HCT116 (cell line): ENCODE measurements at regions not wholly inside any gene's neighbourhood (a gene's known extent, or its start where the extent isn't known, plus 50 kb on each side); places are given as distances from the start of the nearest gene placed in this dataset.

Experiments used
- ATAC-seq: fragments of 200-7000 bp; cut with Tn5 transposase; 2 replicates; pipeline ENCODE4 v1.9.1; 2020; ENCODE audit warnings: mild to moderate bottlenecking, moderate library complexity
- BruUV-seq: library from RNA; stranded (reverse); fragments of 400-500 nt; replicated peaks from 2 replicates; lab custom pipeline; 2021; lab: Mats Ljungman, UMichigan
- CTCF ChIA-PET: fragments of 300-600 bp; sonication (Branson Sonifier 250); formaldehyde crosslinking; loops from one replicate; lab custom pipeline; 2021; ENCODE audit warnings: antibody characterized with exemption; lab: Charles Lee
- POLR2A ChIA-PET: fragments of 300-600, 350-600 bp; sonication (Branson Sonifier 250); formaldehyde crosslinking; loops from one replicate; lab custom pipeline; 2021; ENCODE audit warnings: antibody characterized with exemption; lab: Charles Lee
- RAD21 ChIA-PET, 2 experiments: fragments of 300-600 bp; sonication (Branson Sonifier 250); formaldehyde crosslinking; loops; one replicate each; lab custom pipeline; 2023; ENCODE audit warnings: low total read pairs in 2 of 2; ENCODE audit not compliant: uncharacterized antibody in 2 of 2, unreplicated experiment in 2 of 2, low non-redundant PET in 1 of 2; lab: Charles Lee
- DNase-seq: peaks from one replicate; pipeline ENCODE4 v3.0.0-alpha.2; 2010; ENCODE audit warnings: low read depth, low spot score
- H2AFZ ChIP-seq: fragments of 200-600 bp; shearing (Covaris generic), sonication (generic); 2 replicates; pipeline ENCODE4 v1.6.1; 2017; ENCODE audit warnings: low read depth, mixed run types, mixed read lengths, antibody characterized with exemption, low read length; ENCODE audit not compliant: poor library complexity, severe bottlenecking
- H3K27ac ChIP-seq: 2 replicates; pipeline ENCODE4 v1.5.1; 2012; ENCODE audit warnings: low read depth, low read length
- H3K27me3 ChIP-seq: fragments of 200-600 bp; sonication (generic); 2 replicates; pipeline ENCODE4 v1.6.1; 2016; ENCODE audit warnings: mixed run types, low read length, mixed read lengths; ENCODE audit not compliant: insufficient read depth
- H3K36me3 ChIP-seq, 2 experiments: fragments of 200-500 bp in 1 of 2; fragments of 200-600 bp in 1 of 2; sonication (Bioruptor generic) in 1 of 2; sonication (generic) in 1 of 2; 2 replicates each; pipeline versions ENCODE4 v1.5.1 to v1.6.1; 2014 to 2016; ENCODE audit warnings: low read length in 2 of 2, inconsistent platforms in 1 of 2, mixed read lengths in 1 of 2, mixed run types in 1 of 2; ENCODE audit not compliant: insufficient read depth in 2 of 2, control insufficient read depth in 1 of 2
- H3K4me1 ChIP-seq, 2 experiments: fragments of 200-600 bp in 1 of 2; sonication (generic) in 1 of 2; 2 replicates each; pipeline versions ENCODE4 v1.5.1 to v1.6.1; 2012 to 2017; ENCODE audit warnings: low read length in 2 of 2, inconsistent platforms in 1 of 2, mild to moderate bottlenecking in 1 of 2, mixed read lengths in 1 of 2, mixed run types in 1 of 2, moderate library complexity in 1 of 2; ENCODE audit not compliant: insufficient read depth in 2 of 2, control insufficient read depth in 1 of 2
- H3K4me2 ChIP-seq: fragments of 200-600 bp; sonication (generic); 2 replicates; pipeline ENCODE4 v1.6.1; 2017; ENCODE audit warnings: mixed run types, low read length, mixed read lengths
- H3K4me3 ChIP-seq, 2 experiments: fragments of 200-600 bp in 1 of 2; sonication (generic) in 1 of 2; replicated peaks in 1 of 2; 2 replicates each; pipeline ENCODE4 v1.5.1; 2011 to 2016; ENCODE audit warnings: low read length in 2 of 2, control low read depth in 1 of 2, low read depth in 1 of 2, mild to moderate bottlenecking in 1 of 2, mixed read lengths in 1 of 2, mixed run types in 1 of 2
- H3K79me2 ChIP-seq: fragments of 200-600 bp; sonication (generic); 2 replicates; pipeline ENCODE4 v1.6.1; 2017; ENCODE audit warnings: mild to moderate bottlenecking, mixed run types, low read length, moderate library complexity, mixed read lengths; ENCODE audit not compliant: insufficient read depth
- H3K9ac ChIP-seq: fragments of 200-600 bp; sonication (generic); 2 replicates; pipeline ENCODE4 v1.6.1; 2016; ENCODE audit warnings: low read length, mixed read lengths
- H3K9me2 ChIP-seq: fragments of 200-600 bp; sonication (generic), shearing (Covaris generic); 2 replicates; pipeline ENCODE4 v1.6.1; 2017; ENCODE audit warnings: mixed run types, mild to moderate bottlenecking, moderate library complexity; ENCODE audit not compliant: insufficient read depth
- H3K9me3 ChIP-seq, 2 experiments: fragments of 200-500 bp in 1 of 2; fragments of 200-600 bp in 1 of 2; sonication (Bioruptor generic) in 1 of 2; sonication (generic) in 1 of 2; 2 replicates each; pipeline ENCODE4 v1.6.1; 2014 to 2017; ENCODE audit warnings: low read length in 2 of 2, mixed read lengths in 2 of 2, inconsistent platforms in 1 of 2, low read depth in 1 of 2, mild to moderate bottlenecking in 1 of 2, mixed run types in 1 of 2, moderate library complexity in 1 of 2; ENCODE audit not compliant: control insufficient read depth in 1 of 2, insufficient read depth in 1 of 2
- H4K20me1 ChIP-seq: fragments of 200-600 bp; sonication (generic), shearing (Covaris generic); 2 replicates; pipeline ENCODE4 v1.6.1; 2017; ENCODE audit warnings: mixed run types, mild to moderate bottlenecking, moderate library complexity; ENCODE audit not compliant: insufficient read depth
- CBX3 ChIP-seq: IDR thresholded peaks from 2 replicates; pipeline ENCODE4 v1.6.1; 2012; ENCODE audit warnings: low read depth
- CEBPB ChIP-seq: IDR thresholded peaks from 2 replicates; pipeline ENCODE4 v1.6.1; 2012; ENCODE audit warnings: low read depth
- EGR1 ChIP-seq: IDR thresholded peaks from 2 replicates; pipeline ENCODE4 v1.6.1; 2012; ENCODE audit warnings: low read depth
- ELF1 ChIP-seq: IDR thresholded peaks from 2 replicates; pipeline ENCODE4 v1.6.1; 2012; ENCODE audit warnings: low read depth, borderline replicate concordance
- EZH2phosphoT487 ChIP-seq: fragments of 200-600 bp; IDR thresholded peaks from 2 replicates; pipeline ENCODE4 v1.6.1; 2018; ENCODE audit warnings: antibody characterized with exemption, borderline replicate concordance
- FOSL1 ChIP-seq: IDR thresholded peaks from 2 replicates; pipeline ENCODE4 v1.6.1; 2012; ENCODE audit warnings: low read depth
- JUND ChIP-seq: IDR thresholded peaks from 2 replicates; pipeline ENCODE4 v1.6.1; 2012
- POLR2A ChIP-seq: IDR thresholded peaks from 2 replicates; pipeline ENCODE4 v1.7.0; 2011; ENCODE audit warnings: borderline replicate concordance; ENCODE audit not compliant: insufficient read depth, insufficient read length; ENCODE audit errors: extremely low read depth
- POLR2AphosphoS5 ChIP-seq: IDR thresholded peaks from 2 replicates; pipeline ENCODE4 v1.6.1; 2011; ENCODE audit warnings: mild to moderate bottlenecking, low read depth, low read length, moderate library complexity
- RAD21 ChIP-seq: IDR thresholded peaks from 2 replicates; pipeline ENCODE4 v1.6.1; 2012; ENCODE audit warnings: low read depth, mild to moderate bottlenecking
- SP1 ChIP-seq: IDR thresholded peaks from 2 replicates; pipeline ENCODE4 v1.6.1; 2012; ENCODE audit warnings: low read depth
- SRF ChIP-seq: IDR thresholded peaks from 2 replicates; pipeline ENCODE4 v1.6.1; 2012; ENCODE audit warnings: low read depth
- TCF7L2 ChIP-seq: IDR thresholded peaks from 2 replicates; pipeline ENCODE4 v1.7.0; 2011; ENCODE audit warnings: borderline replicate concordance, inconsistent platforms; ENCODE audit not compliant: insufficient read depth, insufficient read length; ENCODE audit errors: extremely low read depth
- YY1 ChIP-seq: IDR thresholded peaks from 2 replicates; pipeline ENCODE4 v1.6.1; 2011; ENCODE audit warnings: low read length, low read depth, moderate library complexity, mild to moderate bottlenecking; ENCODE audit not compliant: insufficient replicate concordance; ENCODE audit errors: extremely low read depth
- ZFX ChIP-seq: fragments of 450-650 bp; IDR thresholded peaks from 2 replicates; pipeline ENCODE4 v1.6.1; 2017
- ZNF274 ChIP-seq: fragments of 200-500 bp; sonication (Bioruptor generic); IDR thresholded peaks from 2 replicates; pipeline ENCODE4 v1.6.1; 2014; ENCODE audit warnings: mild to moderate bottlenecking, low read depth, low read length, inconsistent platforms
- intact Hi-C: fragments of 100-400 bp; cut with micrococcal nuclease; formaldehyde crosslinking; loops from 2 replicates; pipeline ENCODE4 v1.10.0; 2022
- TF ChIP-seq, protein P1 (sequence below): IDR thresholded peaks from 2 replicates; pipeline ENCODE4 v1.6.1; 2012; ENCODE audit warnings: low read depth
- TF ChIP-seq, protein P2 (sequence below), 3 experiments: fragments of 200-600 bp in 1 of 3; sonication (generic) in 1 of 3; IDR thresholded peaks in 2 of 3; conservative IDR thresholded peaks in 1 of 3; 2 replicates each; pipeline ENCODE4 v1.5.1; 2012 to 2017; ENCODE audit warnings: low read depth in 2 of 3, low read length in 2 of 3, antibody characterized with exemption in 1 of 3, borderline replicate concordance in 1 of 3, control low read depth in 1 of 3, mild to moderate bottlenecking in 1 of 3, mixed read lengths in 1 of 3, mixed run types in 1 of 3, moderate library complexity in 1 of 3; ENCODE audit not compliant: insufficient read depth in 1 of 3

DNA sequence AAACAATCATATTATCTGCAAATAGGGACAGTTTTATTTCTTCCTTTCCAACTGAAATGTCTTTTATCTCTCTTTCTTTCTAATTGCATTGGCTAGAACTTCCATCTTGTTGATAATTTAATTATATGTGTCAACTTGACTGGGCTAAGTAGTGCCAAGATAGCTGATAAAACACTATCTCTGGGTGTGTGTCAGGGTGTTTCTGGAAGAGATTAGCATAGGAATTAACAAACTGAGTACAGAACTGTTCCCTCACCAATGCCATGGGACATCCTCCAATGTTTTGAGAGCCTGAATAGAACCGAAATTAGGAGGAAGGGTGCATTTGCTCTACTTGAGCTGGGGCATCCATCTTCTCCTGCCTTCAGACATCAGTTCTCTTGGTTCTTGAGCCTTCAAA lies 1027.2 kb downstream of the FAT4 start:
- H3K27me3 ChIP-seq, result no peaks in the 10 kb centered on the region
- ATAC-seq, result no peak
- ChIA-PET CTCF (no interaction called here), RAD21 (no interaction called here), POLR2A (no interaction called here)
- H3K4me1 ChIP-seq, result no peaks in the 10 kb centered on the region
- no peaks in the 10 kb centered on the region for H3K36me3 ChIP-seq
- DNase-seq, result no peak
- TF ChIP-seq ZFX (no peak), SP1 (no peak), POLR2AphosphoS5 (no peak), FOSL1 (no peak)
- no peaks in the 10 kb centered on the region for H3K9me3 ChIP-seq
- H3K9me2 ChIP-seq, result no peaks in the 10 kb centered on the region
- no peak overlapping the region for H3K9ac ChIP-seq
- H2AFZ ChIP-seq, result no peak overlapping the region
- no peak overlapping the region for H3K27ac ChIP-seq
- H3K4me3 ChIP-seq, result no peak overlapping the region
- no peaks in the 10 kb centered on the region for H3K79me2 ChIP-seq
- H3K4me2 ChIP-seq, result no peak overlapping the region
- BruUV-seq, result no TSS peak
- no peaks in the 10 kb centered on the region for H4K20me1 ChIP-seq
- intact Hi-C loops, result no loop called here

DNA sequence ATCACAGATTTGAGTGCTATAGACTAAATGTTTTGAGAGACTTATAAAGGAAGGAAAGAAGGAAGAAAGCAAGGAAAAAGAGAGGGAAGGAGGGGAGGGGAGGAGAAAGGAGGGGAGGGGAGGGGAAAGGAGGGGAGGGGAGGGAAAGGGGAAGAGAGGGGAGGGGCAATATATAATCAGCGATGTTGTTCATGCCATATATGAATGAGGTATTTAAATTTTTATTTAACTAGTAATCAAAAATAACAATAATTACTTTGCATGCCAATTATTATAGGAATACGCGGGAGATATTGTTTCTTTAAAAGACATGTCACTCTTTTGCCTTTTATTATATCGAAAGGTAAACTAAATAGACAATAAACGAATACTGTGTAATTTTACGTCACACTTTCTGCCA lies 1029.7 kb downstream of the FAT4 start:
- Histone ChIP-seq H4K20me1 (no peaks in the 10 kb centered on the region), H3K4me3 (no peak overlapping the region), H2AFZ (no peak overlapping the region), H3K9me3 (no peaks in the 10 kb centered on the region), H3K4me2 (no peak overlapping the region), H3K27me3 (no peaks in the 10 kb centered on the region), H3K9me2 (no peaks in the 10 kb centered on the region; the same call in 1 of the 2 replicates), H3K4me1 (no peaks in the 10 kb centered on the region), H3K27ac (no peak overlapping the region), H3K9ac (no peak overlapping the region), H3K79me2 (no peaks in the 10 kb centered on the region), H3K36me3 (no peaks in the 10 kb centered on the region)
- intact Hi-C loops, result no loop called here
- ATAC-seq, result no peak
- CTCF ChIA-PET, result no interaction called here
- BruUV-seq, result no TSS peak
- DNase-seq, result no peak
- POLR2A ChIA-PET, result no interaction called here
- RAD21 ChIA-PET, result no interaction called here
- TF ChIP-seq YY1, result no peak
- no peak for TF ChIP-seq TCF7L2
- TF ChIP-seq CBX3, result no peak
- TF ChIP-seq EZH2phosphoT487, result no peak
- TF ChIP-seq SRF, result no peak
- TF ChIP-seq RAD21, result no peak
- no peak for TF ChIP-seq POLR2A
- TF ChIP-seq, protein P1, sequence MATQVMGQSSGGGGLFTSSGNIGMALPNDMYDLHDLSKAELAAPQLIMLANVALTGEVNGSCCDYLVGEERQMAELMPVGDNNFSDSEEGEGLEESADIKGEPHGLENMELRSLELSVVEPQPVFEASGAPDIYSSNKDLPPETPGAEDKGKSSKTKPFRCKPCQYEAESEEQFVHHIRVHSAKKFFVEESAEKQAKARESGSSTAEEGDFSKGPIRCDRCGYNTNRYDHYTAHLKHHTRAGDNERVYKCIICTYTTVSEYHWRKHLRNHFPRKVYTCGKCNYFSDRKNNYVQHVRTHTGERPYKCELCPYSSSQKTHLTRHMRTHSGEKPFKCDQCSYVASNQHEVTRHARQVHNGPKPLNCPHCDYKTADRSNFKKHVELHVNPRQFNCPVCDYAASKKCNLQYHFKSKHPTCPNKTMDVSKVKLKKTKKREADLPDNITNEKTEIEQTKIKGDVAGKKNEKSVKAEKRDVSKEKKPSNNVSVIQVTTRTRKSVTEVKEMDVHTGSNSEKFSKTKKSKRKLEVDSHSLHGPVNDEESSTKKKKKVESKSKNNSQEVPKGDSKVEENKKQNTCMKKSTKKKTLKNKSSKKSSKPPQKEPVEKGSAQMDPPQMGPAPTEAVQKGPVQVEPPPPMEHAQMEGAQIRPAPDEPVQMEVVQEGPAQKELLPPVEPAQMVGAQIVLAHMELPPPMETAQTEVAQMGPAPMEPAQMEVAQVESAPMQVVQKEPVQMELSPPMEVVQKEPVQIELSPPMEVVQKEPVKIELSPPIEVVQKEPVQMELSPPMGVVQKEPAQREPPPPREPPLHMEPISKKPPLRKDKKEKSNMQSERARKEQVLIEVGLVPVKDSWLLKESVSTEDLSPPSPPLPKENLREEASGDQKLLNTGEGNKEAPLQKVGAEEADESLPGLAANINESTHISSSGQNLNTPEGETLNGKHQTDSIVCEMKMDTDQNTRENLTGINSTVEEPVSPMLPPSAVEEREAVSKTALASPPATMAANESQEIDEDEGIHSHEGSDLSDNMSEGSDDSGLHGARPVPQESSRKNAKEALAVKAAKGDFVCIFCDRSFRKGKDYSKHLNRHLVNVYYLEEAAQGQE, result no peak
- TF ChIP-seq ELF1, result no peak
- no peak for TF ChIP-seq ZFX
- TF ChIP-seq SP1, result no peak
- no peak for TF ChIP-seq EGR1
- TF ChIP-seq ZNF274, result no peak
- no peak for TF ChIP-seq JUND
- TF ChIP-seq FOSL1, result no peak
- TF ChIP-seq, protein P2, sequence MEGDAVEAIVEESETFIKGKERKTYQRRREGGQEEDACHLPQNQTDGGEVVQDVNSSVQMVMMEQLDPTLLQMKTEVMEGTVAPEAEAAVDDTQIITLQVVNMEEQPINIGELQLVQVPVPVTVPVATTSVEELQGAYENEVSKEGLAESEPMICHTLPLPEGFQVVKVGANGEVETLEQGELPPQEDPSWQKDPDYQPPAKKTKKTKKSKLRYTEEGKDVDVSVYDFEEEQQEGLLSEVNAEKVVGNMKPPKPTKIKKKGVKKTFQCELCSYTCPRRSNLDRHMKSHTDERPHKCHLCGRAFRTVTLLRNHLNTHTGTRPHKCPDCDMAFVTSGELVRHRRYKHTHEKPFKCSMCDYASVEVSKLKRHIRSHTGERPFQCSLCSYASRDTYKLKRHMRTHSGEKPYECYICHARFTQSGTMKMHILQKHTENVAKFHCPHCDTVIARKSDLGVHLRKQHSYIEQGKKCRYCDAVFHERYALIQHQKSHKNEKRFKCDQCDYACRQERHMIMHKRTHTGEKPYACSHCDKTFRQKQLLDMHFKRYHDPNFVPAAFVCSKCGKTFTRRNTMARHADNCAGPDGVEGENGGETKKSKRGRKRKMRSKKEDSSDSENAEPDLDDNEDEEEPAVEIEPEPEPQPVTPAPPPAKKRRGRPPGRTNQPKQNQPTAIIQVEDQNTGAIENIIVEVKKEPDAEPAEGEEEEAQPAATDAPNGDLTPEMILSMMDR (IDR thresholded peaks at IDR 0.05 in 2 of 3, conservative IDR thresholded peaks at IDR 0.05 in 1 of 3; ENCODE audit: borderline replicate concordance in 1 of 3, insufficient read depth in 1 of 3, low read depth in 2 of 3, low read length in 2 of 3), result no peak
- no peak for TF ChIP-seq CEBPB
